Spleen (tissue), 11 donors: ENCODE measurements at regions not wholly inside any gene's neighbourhood (a gene's known extent, or its start where the extent isn't known, plus 50 kb on each side); places are given as distances from the start of the nearest gene placed in this dataset.

Experiments used
- DNase-seq: peaks from one replicate; pipeline ENCODE4 v3.0.0-alpha.2; 2020
- H3K27ac ChIP-seq, 8 donors: fragments of 200-600 bp; sonication (generic) in 7 of 8; 1 replicate in 4 of 8; 2 replicates in 4 of 8; pipeline versions ENCODE4 v1.5.0 to v1.8.0; 2016 to 2021; ENCODE audit warnings: inconsistent platforms in 4 of 8, mild to moderate bottlenecking in 4 of 8, moderate library complexity in 1 of 8
- H3K27me3 ChIP-seq, 7 donors: fragments of 200-600 bp; sonication (generic) in 6 of 7; replicated peaks in 1 of 7; 1 replicate in 4 of 7; 2 replicates in 3 of 7; pipeline versions ENCODE4 v1.5.0 to v1.8.0; 2016 to 2021; ENCODE audit warnings: inconsistent platforms in 3 of 7, mild to moderate bottlenecking in 1 of 7
- H3K36me3 ChIP-seq, 6 donors: fragments of 200-600 bp; sonication (generic) in 5 of 6; 1 replicate in 4 of 6; 2 replicates in 2 of 6; pipeline versions ENCODE4 v1.5.0 to v1.8.0; 2016 to 2021; ENCODE audit warnings: inconsistent platforms in 2 of 6
- H3K4me1 ChIP-seq, 6 donors: fragments of 200-600 bp; sonication (generic) in 5 of 6; 1 replicate in 3 of 6; 2 replicates in 3 of 6; pipeline versions ENCODE4 v1.5.0 to v1.8.0; 2016 to 2021; ENCODE audit warnings: inconsistent platforms in 3 of 6
- H3K4me3 ChIP-seq, 8 donors: fragments of 200-600 bp; sonication (generic) in 7 of 8; 1 replicate in 4 of 8; 2 replicates in 4 of 8; pipeline versions ENCODE4 v1.5.0 to v1.8.0; 2016 to 2021; ENCODE audit warnings: inconsistent platforms in 4 of 8, mild to moderate bottlenecking in 4 of 8, moderate library complexity in 2 of 8
- H3K9me3 ChIP-seq, 8 donors: fragments of 200-600 bp; sonication (generic) in 7 of 8; 1 replicate in 4 of 8; 2 replicates in 4 of 8; pipeline versions ENCODE4 v1.5.0 to v1.8.0; 2016 to 2021; ENCODE audit warnings: inconsistent platforms in 4 of 8
- POLR2A ChIP-seq, 3 donors: fragments of 450-650 bp; IDR thresholded peaks; one replicate each; pipeline ENCODE4 v1.5.1; 2017; ENCODE audit warnings: antibody characterized with exemption in 3 of 3, mild to moderate bottlenecking in 1 of 3
- POLR2AphosphoS5 ChIP-seq, 3 donors: sonication (generic); formaldehyde crosslinking; IDR thresholded peaks; one replicate each; pipeline ENCODE4 v1.5.1; 2017; ENCODE audit warnings: antibody characterized with exemption in 3 of 3
- WGBS, 5 donors: extraction: QIAGEN DNeasy Blood & Tissue Kit in 3 of 5; methylation state at CpG; one replicate each; pipeline versions ENCODE4 v1.1.5 to v1.1.7; 2013 to 2018; 5-methylcytosine and 5-hydroxymethylcytosine counted together
- intact Hi-C: fragments of 100-400 bp; cut with DNase I; formaldehyde crosslinking; loops from one replicate; pipeline ENCODE4 v1.15.0; 2023; ENCODE audit warnings: low total_unique reads
- TF ChIP-seq, protein P1 (sequence below), 11 experiments: fragments of 200-600 bp in 7 of 11; fragments of 450-650 bp in 4 of 11; sonication (generic) in 4 of 11; IDR thresholded peaks in 8 of 11; conservative IDR thresholded peaks in 3 of 11; 1 replicate in 7 of 11; 2 replicates in 4 of 11; pipeline versions ENCODE4 v1.4.0 to v1.8.0; 2016 to 2021; ENCODE audit warnings: antibody characterized with exemption in 11 of 11, inconsistent platforms in 4 of 11, mild to moderate bottlenecking in 1 of 11
- donor health status: healthy with polysubstance abuse.
- donor health status: DM: no; HTN: no; CAD: no; lungs with moderate emphysema.
- donor health status: DM: no; HTN: no; CAD: no.
- donor health status: Bipolar disorder and iron deficiency.
- donor health status: healthy.
- donor health status: DM: no; HTN: no; CAD: no.
- donor health status: DM: yes; HTN: yes; CAD: no.

DNA sequence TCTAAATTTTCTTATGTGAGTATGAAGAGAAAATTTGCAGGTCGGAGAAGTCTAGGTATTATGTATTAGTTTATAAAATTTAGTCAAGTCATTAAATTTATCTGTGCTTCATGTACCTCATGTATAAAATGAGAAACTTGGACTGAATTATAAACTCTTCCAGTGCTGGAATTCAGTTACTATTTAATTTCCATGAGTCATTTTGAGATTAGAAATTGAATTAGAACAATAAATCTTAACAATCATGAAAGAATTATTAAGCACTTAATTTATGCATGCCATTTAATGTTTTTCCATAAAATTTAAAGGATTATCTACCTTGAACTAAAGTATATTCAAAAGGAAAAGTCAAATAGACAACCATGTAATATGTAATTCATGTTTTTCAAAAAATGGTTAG, 195.8 kb downstream of the MAD2L1 start:
- Histone ChIP-seq H3K36me3 (no peaks in the 10 kb centered on the region), H3K27me3 (no peaks in the 10 kb centered on the region), H3K9me3 (no peaks in the 10 kb centered on the region), H3K27ac (no peak overlapping the region), H3K4me1 (no peaks in the 10 kb centered on the region), H3K4me3 (no peak overlapping the region)
- TF ChIP-seq, protein P1, sequence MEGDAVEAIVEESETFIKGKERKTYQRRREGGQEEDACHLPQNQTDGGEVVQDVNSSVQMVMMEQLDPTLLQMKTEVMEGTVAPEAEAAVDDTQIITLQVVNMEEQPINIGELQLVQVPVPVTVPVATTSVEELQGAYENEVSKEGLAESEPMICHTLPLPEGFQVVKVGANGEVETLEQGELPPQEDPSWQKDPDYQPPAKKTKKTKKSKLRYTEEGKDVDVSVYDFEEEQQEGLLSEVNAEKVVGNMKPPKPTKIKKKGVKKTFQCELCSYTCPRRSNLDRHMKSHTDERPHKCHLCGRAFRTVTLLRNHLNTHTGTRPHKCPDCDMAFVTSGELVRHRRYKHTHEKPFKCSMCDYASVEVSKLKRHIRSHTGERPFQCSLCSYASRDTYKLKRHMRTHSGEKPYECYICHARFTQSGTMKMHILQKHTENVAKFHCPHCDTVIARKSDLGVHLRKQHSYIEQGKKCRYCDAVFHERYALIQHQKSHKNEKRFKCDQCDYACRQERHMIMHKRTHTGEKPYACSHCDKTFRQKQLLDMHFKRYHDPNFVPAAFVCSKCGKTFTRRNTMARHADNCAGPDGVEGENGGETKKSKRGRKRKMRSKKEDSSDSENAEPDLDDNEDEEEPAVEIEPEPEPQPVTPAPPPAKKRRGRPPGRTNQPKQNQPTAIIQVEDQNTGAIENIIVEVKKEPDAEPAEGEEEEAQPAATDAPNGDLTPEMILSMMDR (IDR thresholded peaks at IDR 0.05 in 8 of 11, conservative IDR thresholded peaks at IDR 0.05 in 3 of 11): no peak
- TF ChIP-seq POLR2A (IDR thresholded peaks at IDR 0.05) (no peak), POLR2AphosphoS5 (IDR thresholded peaks at IDR 0.05) (no peak)
- no peak for DNase-seq
- intact Hi-C loops: no loop called here
- 80 to 92% (median 84%) methylated on average over 1 of the region's 1 CpG for WGBS, 5 donors

DNA sequence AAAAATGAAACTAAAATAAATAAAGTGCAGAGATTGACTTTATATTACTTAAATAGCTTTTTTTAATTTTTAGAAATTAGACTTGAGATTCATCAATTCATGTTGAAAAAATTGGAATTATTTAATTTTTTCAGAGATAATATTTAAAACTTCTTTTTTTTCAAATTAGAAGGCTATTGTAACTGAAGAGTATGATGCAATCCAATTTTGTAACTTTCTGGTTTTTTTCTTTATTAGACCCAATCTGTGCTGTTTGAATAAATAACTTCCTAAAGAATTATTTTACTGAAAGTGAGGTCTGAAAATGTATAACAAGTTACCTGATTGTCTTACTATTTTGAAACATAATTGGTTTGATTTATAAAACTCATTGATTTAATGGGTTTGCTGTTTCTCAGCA, 200.9 kb downstream of the MAD2L1 start:
- TF ChIP-seq POLR2A (IDR thresholded peaks at IDR 0.05): no peak
- TF ChIP-seq POLR2AphosphoS5 (IDR thresholded peaks at IDR 0.05): no peak
- TF ChIP-seq, protein P1 (IDR thresholded peaks at IDR 0.05 in 8 of 11, conservative IDR thresholded peaks at IDR 0.05 in 3 of 11): no peak
- Histone ChIP-seq H3K4me3 (no peak overlapping the region), H3K27me3 (no peaks in the 10 kb centered on the region), H3K36me3 (no peaks in the 10 kb centered on the region), H3K27ac (no peak overlapping the region), H3K9me3 (no peaks in the 10 kb centered on the region), H3K4me1 (no peaks in the 10 kb centered on the region)
- no peak for DNase-seq
- intact Hi-C loops: no loop called here

- Histone ChIP-seq H3K36me3 (no peaks in the 10 kb centered on the region), H3K4me3 (no peak overlapping the region), H3K4me1 (no peaks in the 10 kb centered on the region), H3K9me3 (no peaks in the 10 kb centered on the region), H3K27me3 (no peaks in the 10 kb centered on the region), H3K27ac (no peak overlapping the region)
- intact Hi-C loops: no loop called here
- DNase-seq: no peak
- TF ChIP-seq, protein P1 (IDR thresholded peaks at IDR 0.05 in 8 of 11, conservative IDR thresholded peaks at IDR 0.05 in 3 of 11): no peak
These were observed 201.3 kb downstream of the MAD2L1 start for GRCh38 chr4:119865389-119865788.

GRCh38 chr4:119861731-119862130, 204.9 kb downstream of the MAD2L1 start:
- TF ChIP-seq POLR2A (IDR thresholded peaks at IDR 0.05) (no peak), POLR2AphosphoS5 (IDR thresholded peaks at IDR 0.05) (no peak)
- TF ChIP-seq, protein P1 (IDR thresholded peaks at IDR 0.05 in 8 of 11, conservative IDR thresholded peaks at IDR 0.05 in 3 of 11): no peak
- H3K27ac ChIP-seq: no peak overlapping the region
- intact Hi-C loops: no loop called here
- H3K27me3 ChIP-seq: no peaks in the 10 kb centered on the region
- no peaks in the 10 kb centered on the region for H3K4me1 ChIP-seq
- 47 to 67% (median 59%) methylated on average over 3 of the region's 3 CpGs for WGBS, 5 donors
- no peaks in the 10 kb centered on the region for H3K9me3 ChIP-seq
- no peak for DNase-seq
- no peak overlapping the region for H3K4me3 ChIP-seq
- no peaks in the 10 kb centered on the region for H3K36me3 ChIP-seq
